ENCODE measurements at regions not wholly inside any gene's neighbourhood (a gene's known extent, or its start where the extent isn't known, plus 50 kb on each side); places are given as distances from the start of the nearest gene placed in this dataset.
A peak's percentile ranks its signal among the peaks of the same experiment; 100 is the strongest.
"Not testable (repeated sequence)": the region's sequence is repeated elsewhere in the genome, so short reads cannot be mapped to it uniquely, and the experiment has no call there.

DNA sequence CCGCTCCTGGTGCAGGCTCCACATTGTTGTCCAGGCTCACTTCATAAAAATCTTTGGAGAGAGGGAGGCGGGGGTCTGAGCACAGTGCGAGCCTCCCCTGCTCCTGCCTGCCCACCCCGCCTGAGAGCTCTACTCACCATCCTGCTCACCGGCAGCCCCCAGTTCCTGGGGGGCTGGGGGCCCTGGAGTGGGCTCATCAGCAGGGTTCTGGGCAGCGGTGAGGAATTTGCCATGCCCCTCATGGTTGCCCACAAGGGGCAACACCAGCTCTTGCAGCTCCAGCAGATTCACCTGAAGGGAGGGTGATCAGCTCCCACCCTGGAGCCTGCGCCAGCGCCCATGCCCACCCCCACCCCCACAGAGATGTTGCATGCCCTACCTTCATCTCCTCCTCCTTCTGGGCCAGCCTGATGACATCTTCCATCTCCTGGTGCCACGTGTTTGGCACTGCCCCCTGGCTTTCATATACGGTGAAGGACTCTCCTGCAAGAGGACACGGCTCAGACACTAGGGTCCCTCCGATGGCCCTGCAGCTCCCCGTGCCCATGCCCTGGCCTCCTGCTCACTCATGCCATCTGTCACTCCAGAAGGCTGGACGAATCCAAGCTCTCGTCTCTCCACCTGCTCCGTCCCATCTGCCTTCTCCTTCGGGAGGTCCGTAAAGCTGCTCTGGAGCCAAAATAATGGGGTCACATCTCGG, 162.1 kb downstream of the TBC1D2B start:
- Mint-ChIP-seq H3K4me3 (no peak overlapping the region), H3K27ac (no peak overlapping the region), H3K27me3 (peaks cover 8 to 10% of the 10 kb centered on the region in 2 donors), H3K9me3 (no peaks in the 10 kb centered on the region), H3K4me1 (peaks cover 0 to under 1% (median 0%) of the 10 kb centered on the region in 3 donors), H3K36me3 (no peaks in the 10 kb centered on the region)
- no peak overlapping the region for H3K4me3 ChIP-seq (ENCODE audit: low read length)
- no peak overlapping the region for H3K27ac ChIP-seq (ENCODE audit: low read depth, low read length)
- ChIA-PET POLR2A (no interaction called here), CTCF (no interaction called here)
- no peaks in the 10 kb centered on the region for H3K9me3 ChIP-seq (ENCODE audit: low read length)
- DNase-seq: no peak
- H3K27me3 ChIP-seq (ENCODE audit: insufficient read depth, low read length, poor library complexity, severe bottlenecking): no peaks in the 10 kb centered on the region
- H3K4me1 ChIP-seq (ENCODE audit: insufficient read depth, low read length): no peaks in the 10 kb centered on the region
- no peaks in the 10 kb centered on the region for H3K36me3 ChIP-seq (ENCODE audit: insufficient read depth, low read length)

DNA sequence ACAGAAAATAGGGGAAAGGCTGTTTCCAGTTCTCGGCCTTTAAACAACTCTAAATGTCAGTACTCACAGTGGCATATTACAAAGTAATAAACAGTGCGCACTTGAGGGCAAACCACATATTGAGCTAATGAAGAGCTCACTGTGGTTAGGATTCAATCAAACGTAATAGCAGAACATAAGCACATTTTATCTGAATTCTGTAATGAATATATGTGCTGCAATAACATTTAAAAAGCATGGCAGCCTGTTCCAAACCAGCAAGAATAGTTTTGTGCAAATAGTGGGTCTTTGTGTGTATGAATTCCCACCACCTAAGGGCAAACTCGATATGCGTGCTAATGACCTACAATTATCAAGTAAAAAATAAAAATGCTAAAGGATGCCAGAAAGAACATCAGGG, 163.0 kb downstream of the TBC1D2B start:
- not testable (repeated sequence) for H3K4me1 ChIP-seq (ENCODE audit: insufficient read depth, low read length); H3K4me1 Mint-ChIP-seq

DNA sequence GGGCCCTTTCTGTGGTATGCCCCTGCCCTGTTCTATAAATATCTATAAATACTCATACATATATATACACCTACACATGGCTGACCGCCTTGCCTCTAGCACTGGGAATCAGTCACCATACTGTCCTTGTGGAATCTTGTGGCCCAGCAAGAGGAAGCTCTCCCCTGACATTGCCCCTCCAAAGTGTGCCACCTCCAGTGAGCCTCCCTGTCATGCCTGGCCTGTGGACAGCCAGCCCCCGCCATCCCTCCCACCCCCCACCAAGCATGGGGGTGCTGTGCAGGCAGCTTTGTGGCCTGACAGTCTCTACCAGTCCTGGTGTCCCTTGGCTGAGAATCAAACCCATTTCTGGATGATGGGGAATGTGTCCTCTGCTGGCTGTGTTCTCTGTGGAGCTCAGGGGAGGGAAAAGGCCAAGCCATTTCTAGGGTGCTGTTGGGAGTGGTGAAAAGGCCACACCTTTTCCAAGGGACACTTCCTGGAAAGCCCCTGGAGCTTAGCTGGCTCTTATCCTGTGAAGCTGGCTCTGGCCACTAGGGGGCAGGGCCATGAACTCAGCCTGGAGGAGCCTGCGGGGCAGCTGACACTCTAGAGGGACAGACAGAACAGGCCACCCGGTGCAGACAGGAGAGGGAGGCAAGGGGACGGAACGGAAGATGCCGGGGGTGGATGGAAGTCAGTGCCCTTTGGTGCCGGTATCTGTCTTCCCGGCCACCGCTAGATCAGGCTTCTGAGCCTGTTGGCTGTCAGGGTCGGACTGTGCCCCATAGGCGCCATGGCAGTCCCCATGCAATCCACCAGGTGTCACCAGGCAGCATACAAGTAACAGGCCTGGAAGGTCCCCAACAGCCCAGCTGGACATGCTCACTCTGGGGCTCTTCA, 167.2 kb downstream of the TBC1D2B start:
- H3K9me3 Mint-ChIP-seq; H3K27me3 Mint-ChIP-seq; H3K4me1 Mint-ChIP-seq; H3K36me3 Mint-ChIP-seq; H3K9me3 ChIP-seq (ENCODE audit: low read length); H3K36me3 ChIP-seq (ENCODE audit: insufficient read depth, low read length); H3K27me3 ChIP-seq (ENCODE audit: insufficient read depth, low read length, poor library complexity, severe bottlenecking); POLR2A ChIA-PET; H3K4me1 ChIP-seq (ENCODE audit: insufficient read depth, low read length); H3K27ac ChIP-seq (ENCODE audit: low read depth, low read length): not testable (repeated sequence)
- Mint-ChIP-seq H3K27ac (peak overlapping the region in 2 of 8 donors; percentile 73 to 85), H3K4me3 (peak overlapping the region; percentile 1 to 88 (median 87))
- DNase-seq: peak; percentile 52 to 81 (median 67)
- CTCF ChIA-PET: interaction anchor here (0.7 to 2.7 kb wide), 9 partner anchors 9 to 841 kb away, joined by 3 to 10 read pairs (median 3); no protein-coding TSS in a partner anchor
- H3K4me3 ChIP-seq (ENCODE audit: low read length): peak overlapping the region; percentile 80

More for the DNA sequence above, 163.0 kb downstream of the TBC1D2B start:
- H3K27ac Mint-ChIP-seq; POLR2A ChIA-PET; H3K4me3 ChIP-seq (ENCODE audit: low read length); H3K27ac ChIP-seq (ENCODE audit: low read depth, low read length); H3K9me3 Mint-ChIP-seq; DNase-seq; H3K4me3 Mint-ChIP-seq; H3K36me3 Mint-ChIP-seq; H3K36me3 ChIP-seq (ENCODE audit: insufficient read depth, low read length); H3K27me3 ChIP-seq (ENCODE audit: insufficient read depth, low read length, poor library complexity, severe bottlenecking); CTCF ChIA-PET; H3K9me3 ChIP-seq (ENCODE audit: low read length); H3K27me3 Mint-ChIP-seq: not testable (repeated sequence)

DNA sequence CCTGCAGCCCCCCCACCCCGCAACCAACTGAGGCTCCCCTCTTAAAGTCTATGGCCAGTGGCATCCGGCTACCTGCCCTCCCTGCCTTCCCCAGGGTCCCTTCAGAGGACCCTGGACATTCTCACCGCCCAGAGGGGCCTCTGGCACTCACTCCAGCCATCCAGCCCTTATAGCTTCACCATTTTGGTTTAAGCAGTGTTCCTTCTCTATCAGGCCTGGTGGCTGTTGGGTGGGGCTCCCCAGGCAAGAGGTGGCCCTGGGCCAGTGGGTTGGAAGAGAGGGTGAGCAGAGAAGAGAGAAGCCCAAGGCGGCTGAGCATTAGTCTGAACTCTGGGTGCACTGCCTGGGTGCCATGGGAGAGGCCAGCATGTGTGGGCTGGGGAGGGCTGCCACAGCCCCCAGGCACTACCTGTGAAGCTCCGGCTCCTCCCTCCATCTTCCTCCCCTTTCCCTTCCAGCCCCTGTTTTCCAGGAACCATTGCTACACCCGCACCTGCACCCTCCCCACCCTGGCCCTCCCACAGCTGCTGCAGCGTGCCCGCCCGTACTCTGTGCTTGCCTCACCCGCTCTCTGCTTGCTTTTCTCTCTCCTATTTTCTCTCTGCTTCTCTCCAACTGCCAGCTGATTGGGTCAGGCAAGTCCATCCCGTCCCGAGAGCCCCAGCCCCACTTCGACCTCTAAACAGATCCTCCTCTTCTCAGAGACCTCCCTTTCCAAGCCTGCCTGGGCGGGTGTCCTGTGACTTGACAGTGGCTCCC, 168.2 kb downstream of the TBC1D2B start:
- no peaks in the 10 kb centered on the region for H3K36me3 Mint-ChIP-seq
- ChIA-PET CTCF (interaction anchor here (0.7 to 2.7 kb wide), 5 partner anchors 8 to 382 kb away, joined by 3 to 10 read pairs (median 4); no protein-coding TSS in a partner anchor), POLR2A (no interaction called here)
- H3K4me3 ChIP-seq (ENCODE audit: low read length): no peak overlapping the region
- H3K9me3 ChIP-seq (ENCODE audit: low read length): no peaks in the 10 kb centered on the region
- H3K4me3 Mint-ChIP-seq: no peak overlapping the region
- no peaks in the 10 kb centered on the region for H3K36me3 ChIP-seq (ENCODE audit: insufficient read depth, low read length)
- DNase-seq: no peak
- H3K27me3 Mint-ChIP-seq: peaks cover 3 to 9% of the 10 kb centered on the region in 2 donors
- no peak overlapping the region for H3K27ac ChIP-seq (ENCODE audit: low read depth, low read length)
- H3K4me1 ChIP-seq (ENCODE audit: insufficient read depth, low read length): no peaks in the 10 kb centered on the region
- no peaks in the 10 kb centered on the region for H3K27me3 ChIP-seq (ENCODE audit: insufficient read depth, low read length, poor library complexity, severe bottlenecking)
- H3K27ac Mint-ChIP-seq: no peak overlapping the region
- no peaks in the 10 kb centered on the region for H3K9me3 Mint-ChIP-seq
- H3K4me1 Mint-ChIP-seq: peaks cover 0 to 2% (median 0%) of the 10 kb centered on the region in 3 donors

DNA sequence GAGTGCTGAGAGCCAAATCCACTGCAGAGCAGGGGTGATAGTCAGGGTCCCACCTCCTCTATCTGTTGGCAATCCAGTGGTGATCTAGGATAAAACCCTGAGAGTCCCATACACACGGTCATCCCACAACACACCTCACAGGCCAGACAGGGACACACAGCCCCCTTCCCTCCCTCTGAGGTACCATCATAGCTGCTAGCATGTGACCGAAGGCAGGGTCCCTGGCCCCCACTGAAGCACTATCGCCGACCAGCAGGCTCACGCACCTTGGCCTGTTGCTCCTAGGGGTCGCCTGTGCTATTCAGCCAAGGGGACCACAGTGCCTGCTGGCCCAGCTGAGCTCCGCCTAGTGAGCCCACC, 168.8 kb downstream of the TBC1D2B start:
- H3K4me3 ChIP-seq (ENCODE audit: low read length); H3K36me3 Mint-ChIP-seq; H3K4me1 ChIP-seq (ENCODE audit: insufficient read depth, low read length); H3K27me3 Mint-ChIP-seq; H3K27ac Mint-ChIP-seq; H3K36me3 ChIP-seq (ENCODE audit: insufficient read depth, low read length); H3K27ac ChIP-seq (ENCODE audit: low read depth, low read length); H3K4me1 Mint-ChIP-seq; H3K27me3 ChIP-seq (ENCODE audit: insufficient read depth, low read length, poor library complexity, severe bottlenecking); POLR2A ChIA-PET; H3K9me3 Mint-ChIP-seq; DNase-seq; H3K9me3 ChIP-seq (ENCODE audit: low read length): not testable (repeated sequence)
- CTCF ChIA-PET: interaction anchor here (2.3 to 2.7 kb wide), 2 partner anchors 200 to 332 kb away, joined by 6 to 10 read pairs; no protein-coding TSS in a partner anchor
- H3K4me3 Mint-ChIP-seq: peak overlapping the region in 1 of 7 donors; percentile 73

DNA sequence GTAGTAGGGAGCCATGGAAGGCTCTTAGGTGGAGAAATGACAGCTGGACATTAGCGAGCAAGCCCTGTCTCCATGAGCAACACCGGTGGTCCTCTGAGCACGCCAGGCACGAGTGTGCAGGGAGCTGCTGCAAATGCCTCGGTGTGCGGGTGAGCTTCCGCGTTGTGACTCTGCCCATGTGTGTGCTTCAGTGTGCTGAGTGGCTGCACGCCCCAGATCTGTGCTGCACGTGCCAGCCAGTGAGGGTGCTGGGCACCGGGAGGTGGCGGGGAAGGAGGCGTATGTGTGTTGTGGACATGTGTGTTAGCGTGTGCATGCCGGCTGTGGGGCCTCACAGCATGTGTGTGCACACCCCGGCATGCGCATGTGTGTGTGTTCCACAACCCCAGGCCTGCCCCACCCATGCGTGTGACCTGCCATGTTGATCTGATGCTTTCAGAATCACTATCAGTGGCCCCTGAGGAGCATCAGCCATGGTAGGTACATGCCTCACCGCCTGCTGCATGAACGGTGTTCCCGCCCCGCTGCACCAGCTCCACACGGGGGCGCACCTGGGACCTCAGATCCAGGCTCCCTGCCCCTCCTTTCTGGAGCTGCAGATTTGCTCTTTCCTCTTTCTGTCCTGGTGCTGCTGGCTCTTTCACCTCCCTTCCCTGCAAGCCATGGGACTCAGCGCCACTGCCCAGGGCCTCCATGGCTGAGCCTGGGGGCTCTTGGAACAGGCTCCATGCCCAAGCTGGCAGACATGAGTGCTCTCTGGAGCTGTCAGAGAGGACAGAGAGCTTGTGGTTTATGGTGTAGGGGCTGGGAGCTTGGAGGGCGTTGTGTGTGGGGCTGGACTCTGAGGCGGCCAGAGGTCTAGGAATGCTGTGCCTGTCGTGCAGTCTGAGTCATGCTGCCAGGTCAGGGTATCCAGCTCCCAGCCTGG, 169.4 kb downstream of the TBC1D2B start:
- no peaks in the 10 kb centered on the region for H3K36me3 ChIP-seq (ENCODE audit: insufficient read depth, low read length)
- no peaks in the 10 kb centered on the region for H3K27me3 ChIP-seq (ENCODE audit: insufficient read depth, low read length, poor library complexity, severe bottlenecking)
- peaks cover 0 to 2% (median 0%) of the 10 kb centered on the region in 3 donors for H3K4me1 Mint-ChIP-seq
- POLR2A ChIA-PET: no interaction called here
- CTCF ChIA-PET: interaction anchor here (2.7 kb wide), 1 partner anchor 200 kb away, joined by 10 read pairs; no protein-coding TSS in a partner anchor
- DNase-seq: peak in 2 of 5 donors; percentile 15 to 19
- no peak overlapping the region for H3K4me3 ChIP-seq (ENCODE audit: low read length)
- H3K9me3 Mint-ChIP-seq: no peaks in the 10 kb centered on the region
- no peak overlapping the region for H3K27ac Mint-ChIP-seq
- no peaks in the 10 kb centered on the region for H3K9me3 ChIP-seq (ENCODE audit: low read length)
- H3K27me3 Mint-ChIP-seq: peaks cover under 1 to 9% of the 10 kb centered on the region in 2 donors
- H3K4me1 ChIP-seq (ENCODE audit: insufficient read depth, low read length): no peaks in the 10 kb centered on the region
- no peak overlapping the region for H3K27ac ChIP-seq (ENCODE audit: low read depth, low read length)
- H3K36me3 Mint-ChIP-seq: no peaks in the 10 kb centered on the region
- H3K4me3 Mint-ChIP-seq: peak overlapping the region in 2 of 7 donors; percentile 7 to 73

DNA sequence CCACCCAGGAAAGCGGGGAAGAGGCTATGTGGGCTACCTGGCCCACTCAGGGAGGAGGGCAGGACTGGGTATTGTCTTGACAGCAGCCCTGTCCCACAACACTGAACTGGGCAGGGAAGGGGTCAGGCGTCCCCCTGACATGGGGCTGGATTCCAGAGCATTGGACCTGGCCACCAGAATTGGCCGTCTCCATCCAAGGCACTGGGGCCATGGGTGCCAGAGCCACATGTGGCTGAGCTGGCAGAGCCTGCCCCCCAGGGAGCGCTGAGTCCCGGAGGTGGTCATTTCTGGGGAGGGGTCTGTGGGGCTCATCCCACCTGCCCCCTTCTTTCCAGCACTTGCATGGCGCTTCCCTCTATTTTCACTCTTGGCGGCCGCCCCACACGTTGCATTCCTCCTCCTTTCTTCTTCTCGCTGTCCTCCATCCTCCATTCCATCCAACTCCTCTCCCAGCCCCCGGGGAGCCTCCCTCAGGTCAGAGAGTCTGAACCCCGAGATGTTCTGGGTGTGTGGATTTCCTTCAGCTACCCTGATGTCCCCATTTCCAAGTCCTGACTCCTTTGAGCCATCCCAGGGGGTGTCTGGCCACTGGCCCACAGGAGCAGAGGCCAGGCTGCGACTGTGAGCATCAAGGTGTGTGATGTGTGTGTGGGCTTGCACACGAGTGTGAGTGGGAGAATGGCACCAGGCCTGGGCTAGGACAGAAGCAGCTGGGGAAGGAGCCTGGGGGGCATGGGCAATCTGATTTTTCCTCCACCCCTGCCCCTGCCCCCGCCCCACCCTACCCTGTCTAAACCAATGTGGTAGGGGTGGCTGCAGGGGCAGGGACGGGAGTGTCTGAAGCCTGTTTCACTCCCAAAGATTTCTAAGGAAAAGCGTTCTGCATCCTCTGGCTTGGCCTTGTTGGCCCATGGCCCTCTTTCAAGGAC, 171.2 kb downstream of the TBC1D2B start:
- POLR2A ChIA-PET; H3K4me1 ChIP-seq (ENCODE audit: insufficient read depth, low read length); H3K27me3 ChIP-seq (ENCODE audit: insufficient read depth, low read length, poor library complexity, severe bottlenecking); H3K36me3 Mint-ChIP-seq; H3K9me3 ChIP-seq (ENCODE audit: low read length); H3K4me3 Mint-ChIP-seq; H3K27ac Mint-ChIP-seq; H3K27me3 Mint-ChIP-seq; H3K9me3 Mint-ChIP-seq; H3K4me1 Mint-ChIP-seq; H3K36me3 ChIP-seq (ENCODE audit: insufficient read depth, low read length); H3K4me3 ChIP-seq (ENCODE audit: low read length); DNase-seq; H3K27ac ChIP-seq (ENCODE audit: low read depth, low read length): not testable (repeated sequence)
- CTCF ChIA-PET: interaction anchor here (0.6 kb wide), 1 partner anchor 954 kb away, joined by 3 read pairs; no protein-coding TSS in a partner anchor

All from CD8-positive, alpha-beta memory T cell (primary cell).